22Rv1 (cell line): ENCODE measurements at regions not wholly inside any gene's neighbourhood (a gene's known extent, or its start where the extent isn't known, plus 50 kb on each side); places are given as distances from the start of the nearest gene placed in this dataset.

Experiments used
- H3K27ac ChIP-seq: fragments of 450-650 bp; 2 replicates; pipeline ENCODE4 v1.5.1; 2017
- CTCF ChIP-seq: fragments of 450-650 bp; IDR thresholded peaks from 2 replicates; pipeline ENCODE4 v1.5.1; 2017; ENCODE audit warnings: mild to moderate bottlenecking
- ZFX ChIP-seq: fragments of 450-650 bp; IDR thresholded peaks from 2 replicates; pipeline ENCODE4 v1.6.1; 2017; ENCODE audit warnings: antibody characterized with exemption, borderline replicate concordance

GRCh38 chr17:63376949-63377348 lies 69.2 kb downstream of the CYB561 start:
- TF ChIP-seq CTCF, result no peak
- no peak for TF ChIP-seq ZFX
- H3K27ac ChIP-seq, result no peak overlapping the region

GRCh38 chr17:63378411-63379375 lies 67.4 kb downstream of the CYB561 start:
- no peak for TF ChIP-seq CTCF
- no peak for TF ChIP-seq ZFX
- H3K27ac ChIP-seq, result no peak overlapping the region

GRCh38 chr17:63379636-63380035 lies 66.5 kb downstream of the CYB561 start:
- H3K27ac ChIP-seq, result no peak overlapping the region
- no peak for TF ChIP-seq CTCF
- TF ChIP-seq ZFX, result no peak

- no peak overlapping the region for H3K27ac ChIP-seq
- TF ChIP-seq ZFX (no peak), CTCF (no peak)
These were observed 64.9 kb downstream of the CYB561 start for GRCh38 chr17:63381101-63381729.

- no peak for TF ChIP-seq CTCF
- TF ChIP-seq ZFX, result no peak
- no peak overlapping the region for H3K27ac ChIP-seq
These were observed 64.0 kb downstream of the CYB561 start for GRCh38 chr17:63382136-63382535.
